Stomach (tissue), 8 donors: ENCODE measurements at regions not wholly inside any gene's neighbourhood (a gene's known extent, or its start where the extent isn't known, plus 50 kb on each side); places are given as distances from the start of the nearest gene placed in this dataset.

Experiments used
- DNase-seq, 2 donors: peaks; one replicate each; pipeline versions ENCODE4 v3.0.0 to v3.0.0-alpha.2; 2013 to 2019
- H3K27ac ChIP-seq, 5 donors: fragments of 200-600 bp in 4 of 5; sonication (generic) in 4 of 5; one replicate each; pipeline ENCODE4 v1.5.1; 2013 to 2019; ENCODE audit warnings: mild to moderate bottlenecking in 1 of 5, moderate library complexity in 1 of 5
- H3K27me3 ChIP-seq, 3 donors: fragments of 200-600 bp; sonication (generic); one replicate each; pipeline ENCODE4 v1.5.1; 2017 to 2019; ENCODE audit warnings: mixed run types in 1 of 3
- H3K36me3 ChIP-seq, 4 donors: fragments of 200-600 bp; sonication (generic); 1 replicate in 3 of 4; 2 replicates in 1 of 4; pipeline ENCODE4 v1.5.1; 2016 to 2019
- H3K4me1 ChIP-seq, 4 donors: fragments of 200-600 bp; sonication (generic); one replicate each; pipeline ENCODE4 v1.5.1; 2016 to 2019
- H3K4me3 ChIP-seq, 4 donors: fragments of 200-600 bp; sonication (generic) in 3 of 4; one replicate each; pipeline ENCODE4 v1.5.1; 2016 to 2019; ENCODE audit warnings: mild to moderate bottlenecking in 1 of 4
- H3K9me3 ChIP-seq, 4 donors: fragments of 200-600 bp; sonication (generic); one replicate each; pipeline ENCODE4 v1.5.1; 2016 to 2019
- EP300 ChIP-seq: sonication (generic); formaldehyde crosslinking; IDR thresholded peaks from one replicate; pipeline ENCODE4 v1.6.1; 2017; ENCODE audit warnings: antibody characterized with exemption
- POLR2A ChIP-seq, 4 donors: fragments of 450-650 bp; IDR thresholded peaks; one replicate each; pipeline ENCODE4 v1.6.1; 2016; ENCODE audit warnings: antibody characterized with exemption in 4 of 4, control low read depth in 2 of 4, mild to moderate bottlenecking in 1 of 4, moderate library complexity in 1 of 4
- POLR2AphosphoS5 ChIP-seq, 3 donors: sonication (generic); formaldehyde crosslinking; IDR thresholded peaks; one replicate each; pipeline ENCODE4 v1.6.1; 2016; ENCODE audit warnings: antibody characterized with exemption in 3 of 3
- WGBS, 5 donors: extraction: QIAGEN DNeasy Blood & Tissue Kit in 3 of 5; methylation state at CpG; one replicate each; pipeline versions ENCODE4 v1.1.5 to v1.1.7; 2013 to 2018; 5-methylcytosine and 5-hydroxymethylcytosine counted together
- intact Hi-C: fragments of 100-400 bp; cut with DNase I; formaldehyde crosslinking; loops from one replicate; pipeline ENCODE4 v1.15.1; 2023; ENCODE audit warnings: low total_unique reads
- TF ChIP-seq, protein P1 (sequence below), 7 experiments: fragments of 450-650 bp in 4 of 7; fragments of 200-600 bp in 3 of 7; sonication (generic) in 3 of 7; IDR thresholded peaks; one replicate each; pipeline ENCODE4 v1.5.1; 2016 to 2019; ENCODE audit warnings: antibody characterized with exemption in 7 of 7, control low read depth in 2 of 7, mild to moderate bottlenecking in 1 of 7
- donor health status: healthy with polysubstance abuse.
- donor health status: Bipolar disorder and iron deficiency.
- donor health status: healthy.

DNA sequence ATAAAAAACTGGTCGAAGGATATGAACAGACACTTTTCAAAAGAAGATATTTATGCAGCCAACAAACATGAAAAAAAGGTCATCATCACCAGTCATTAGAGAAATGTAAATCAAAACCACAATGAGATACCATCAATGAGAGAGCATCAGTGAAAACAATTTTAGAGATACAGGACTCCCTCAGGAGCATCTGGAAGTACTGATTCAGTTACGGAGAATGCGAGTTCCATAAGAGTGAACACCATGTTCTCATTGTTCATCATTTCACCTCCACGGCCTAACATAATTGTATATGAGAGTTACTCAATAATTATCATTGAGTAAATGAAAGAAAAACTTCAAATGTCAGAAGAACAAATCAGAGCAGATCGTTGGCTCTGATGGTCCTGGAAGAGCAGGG lies 140.9 kb upstream of the TANK start:
- Histone ChIP-seq H3K27me3 (no peaks in the 10 kb centered on the region), H3K4me1 (no peaks in the 10 kb centered on the region), H3K9me3 (peaks cover 4 to 8% (median 7%) of the 10 kb centered on the region in 4 donors), H3K36me3 (no peaks in the 10 kb centered on the region), H3K4me3 (no peak overlapping the region), H3K27ac (no peak overlapping the region)
- intact Hi-C loops: no loop called here
- no peak for TF ChIP-seq POLR2AphosphoS5 (IDR thresholded peaks at IDR 0.05)
- no peak for TF ChIP-seq EP300
- no peak for TF ChIP-seq POLR2A (IDR thresholded peaks at IDR 0.05)
- TF ChIP-seq, protein P1, sequence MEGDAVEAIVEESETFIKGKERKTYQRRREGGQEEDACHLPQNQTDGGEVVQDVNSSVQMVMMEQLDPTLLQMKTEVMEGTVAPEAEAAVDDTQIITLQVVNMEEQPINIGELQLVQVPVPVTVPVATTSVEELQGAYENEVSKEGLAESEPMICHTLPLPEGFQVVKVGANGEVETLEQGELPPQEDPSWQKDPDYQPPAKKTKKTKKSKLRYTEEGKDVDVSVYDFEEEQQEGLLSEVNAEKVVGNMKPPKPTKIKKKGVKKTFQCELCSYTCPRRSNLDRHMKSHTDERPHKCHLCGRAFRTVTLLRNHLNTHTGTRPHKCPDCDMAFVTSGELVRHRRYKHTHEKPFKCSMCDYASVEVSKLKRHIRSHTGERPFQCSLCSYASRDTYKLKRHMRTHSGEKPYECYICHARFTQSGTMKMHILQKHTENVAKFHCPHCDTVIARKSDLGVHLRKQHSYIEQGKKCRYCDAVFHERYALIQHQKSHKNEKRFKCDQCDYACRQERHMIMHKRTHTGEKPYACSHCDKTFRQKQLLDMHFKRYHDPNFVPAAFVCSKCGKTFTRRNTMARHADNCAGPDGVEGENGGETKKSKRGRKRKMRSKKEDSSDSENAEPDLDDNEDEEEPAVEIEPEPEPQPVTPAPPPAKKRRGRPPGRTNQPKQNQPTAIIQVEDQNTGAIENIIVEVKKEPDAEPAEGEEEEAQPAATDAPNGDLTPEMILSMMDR (IDR thresholded peaks at IDR 0.05): no peak
- 70 to 89% (median 79%) methylated on average over 5 of the region's 5 CpGs for WGBS, 5 donors
- DNase-seq: no peak

DNA sequence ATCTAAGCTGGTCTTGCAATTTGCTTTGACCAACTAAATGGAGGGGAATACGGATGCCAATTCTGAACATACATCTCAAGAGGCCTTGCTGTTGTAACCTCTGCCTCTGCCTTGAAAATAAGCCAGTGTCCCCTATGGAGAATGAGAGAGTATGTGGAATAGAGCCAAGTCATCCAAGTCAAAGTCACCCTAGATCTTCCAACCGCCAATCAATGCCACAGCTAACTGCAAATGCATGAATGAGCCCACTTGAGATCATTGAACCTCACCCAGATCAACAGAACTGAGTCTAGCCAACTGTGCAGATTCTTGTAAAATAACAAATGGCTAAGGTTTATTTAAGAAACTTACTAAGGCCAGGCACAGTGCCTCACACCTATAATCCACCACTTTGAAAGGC lies 139.8 kb upstream of the TANK start:
- no peak for TF ChIP-seq POLR2AphosphoS5 (IDR thresholded peaks at IDR 0.05)
- TF ChIP-seq EP300: no peak
- TF ChIP-seq POLR2A (IDR thresholded peaks at IDR 0.05): no peak
- TF ChIP-seq, protein P1 (IDR thresholded peaks at IDR 0.05): no peak
- 90 to 97% (median 95%) methylated on average over 2 of the region's 2 CpGs for WGBS, 5 donors
- H3K9me3 ChIP-seq: no peaks in the 10 kb centered on the region
- H3K4me1 ChIP-seq: no peaks in the 10 kb centered on the region
- H3K4me3 ChIP-seq: no peak overlapping the region
- no peaks in the 10 kb centered on the region for H3K36me3 ChIP-seq
- H3K27me3 ChIP-seq: no peaks in the 10 kb centered on the region
- intact Hi-C loops: no loop called here
- H3K27ac ChIP-seq: no peak overlapping the region
- DNase-seq: no peak

DNA sequence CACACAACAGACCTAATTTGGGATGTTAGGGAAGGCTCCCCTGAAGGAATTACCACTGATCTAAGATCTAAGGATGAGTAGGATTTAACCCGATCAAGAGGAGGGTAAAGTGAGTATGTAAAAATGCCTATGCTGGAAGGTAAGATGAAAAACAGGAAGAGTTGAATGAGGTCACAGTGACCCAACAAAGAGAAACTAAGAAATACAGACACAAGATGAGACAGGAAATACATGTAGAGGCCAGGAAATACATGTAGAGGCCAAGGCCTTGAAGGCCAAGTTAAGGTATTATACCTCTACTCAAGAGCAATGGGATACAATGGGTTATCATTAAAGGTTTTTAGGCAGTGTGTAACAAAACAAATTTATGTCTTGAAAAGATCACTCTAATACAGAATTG lies 131.6 kb upstream of the TANK start:
- Histone ChIP-seq H3K4me1 (no peaks in the 10 kb centered on the region), H3K27ac (no peak overlapping the region), H3K4me3 (no peak overlapping the region), H3K9me3 (no peaks in the 10 kb centered on the region), H3K36me3 (no peaks in the 10 kb centered on the region), H3K27me3 (no peaks in the 10 kb centered on the region)
- intact Hi-C loops: no loop called here
- 92 to 100% (median 97%) methylated on average over 1 of the region's 1 CpG for WGBS, 5 donors
- no peak for TF ChIP-seq EP300
- TF ChIP-seq, protein P1 (IDR thresholded peaks at IDR 0.05): no peak
- TF ChIP-seq POLR2AphosphoS5 (IDR thresholded peaks at IDR 0.05): no peak
- no peak for TF ChIP-seq POLR2A (IDR thresholded peaks at IDR 0.05)
- no peak for DNase-seq

DNA sequence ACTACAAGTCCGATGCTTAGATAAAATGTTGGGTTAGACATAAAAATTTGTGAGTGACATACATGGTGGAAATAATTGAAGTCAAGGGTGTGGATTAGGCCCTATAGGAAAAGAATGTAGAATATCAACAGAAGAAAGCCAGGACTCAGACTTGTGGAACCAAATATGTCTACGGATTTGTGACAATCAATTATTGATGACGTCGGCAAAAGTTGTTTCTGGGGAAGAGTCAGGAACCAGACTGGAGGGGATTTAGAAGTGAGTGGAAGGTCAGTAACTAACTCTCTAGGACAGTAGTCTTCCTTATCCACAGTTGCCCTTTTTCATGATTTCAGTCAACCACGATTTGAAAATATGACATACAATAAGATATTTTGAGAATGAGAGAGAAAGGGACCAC lies 130.9 kb upstream of the TANK start:
- WGBS, 5 donors: 92 to 95% (median 95%) methylated on average over 5 of the region's 5 CpGs
- Histone ChIP-seq H3K27ac (no peak overlapping the region), H3K36me3 (no peaks in the 10 kb centered on the region), H3K4me1 (no peaks in the 10 kb centered on the region), H3K27me3 (no peaks in the 10 kb centered on the region), H3K9me3 (no peaks in the 10 kb centered on the region), H3K4me3 (no peak overlapping the region)
- TF ChIP-seq POLR2A (IDR thresholded peaks at IDR 0.05): no peak
- TF ChIP-seq POLR2AphosphoS5 (IDR thresholded peaks at IDR 0.05): no peak
- no peak for TF ChIP-seq EP300
- TF ChIP-seq, protein P1 (IDR thresholded peaks at IDR 0.05): no peak
- intact Hi-C loops: no loop called here
- no peak for DNase-seq
